Right lobe of liver (tissue), 4 donors: ENCODE measurements at regions not wholly inside any gene's neighbourhood (a gene's known extent, or its start where the extent isn't known, plus 50 kb on each side); places are given as distances from the start of the nearest gene placed in this dataset.
"Not testable (repeated sequence)": the region's sequence is repeated elsewhere in the genome, so short reads cannot be mapped to it uniquely, and the experiment has no call there.

ENCODE experiments used
- POLR2A ChIP-seq: fragments of 450-650 bp; IDR thresholded peaks from one replicate; pipeline ENCODE4 v1.6.1; 2017; ENCODE audit warnings: antibody characterized with exemption, mild to moderate bottlenecking
- TF ChIP-seq, protein P1 (sequence below), 4 donors: fragments of 200-600 bp in 3 of 4; fragments of 450-650 bp in 1 of 4; IDR thresholded peaks; one replicate each; pipeline versions ENCODE4 v1.5.1 to v1.8.0; 2016 to 2022; ENCODE audit warnings: antibody characterized with exemption in 4 of 4, mild to moderate bottlenecking in 2 of 4
- donor health status: DM: no; HTN: no; CAD: no.
- donor health status: DM: no; HTN: no; CAD: no.
- donor health status: DM: no; HTN: yes; CAD: no.

DNA sequence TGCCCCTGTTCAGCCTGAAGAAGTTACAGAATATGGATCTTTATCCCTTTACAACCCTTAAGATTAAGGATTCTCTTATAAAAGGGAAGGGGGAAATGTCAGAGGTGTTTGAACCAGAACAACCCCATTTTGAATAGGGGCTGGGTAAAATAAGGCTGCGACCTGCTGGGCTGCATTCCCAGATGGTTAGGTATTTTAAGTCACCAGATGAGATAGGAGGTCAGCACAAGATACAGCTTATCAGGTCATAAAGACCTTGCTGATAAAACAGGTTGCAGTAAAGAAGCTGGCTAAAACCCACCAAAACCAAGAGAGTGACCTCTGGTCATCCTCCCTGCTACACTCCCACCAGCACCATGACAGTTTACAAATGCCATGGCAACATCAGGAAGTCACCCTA is 110.8 kb downstream of the EIF4E start:
- TF ChIP-seq, protein P1, sequence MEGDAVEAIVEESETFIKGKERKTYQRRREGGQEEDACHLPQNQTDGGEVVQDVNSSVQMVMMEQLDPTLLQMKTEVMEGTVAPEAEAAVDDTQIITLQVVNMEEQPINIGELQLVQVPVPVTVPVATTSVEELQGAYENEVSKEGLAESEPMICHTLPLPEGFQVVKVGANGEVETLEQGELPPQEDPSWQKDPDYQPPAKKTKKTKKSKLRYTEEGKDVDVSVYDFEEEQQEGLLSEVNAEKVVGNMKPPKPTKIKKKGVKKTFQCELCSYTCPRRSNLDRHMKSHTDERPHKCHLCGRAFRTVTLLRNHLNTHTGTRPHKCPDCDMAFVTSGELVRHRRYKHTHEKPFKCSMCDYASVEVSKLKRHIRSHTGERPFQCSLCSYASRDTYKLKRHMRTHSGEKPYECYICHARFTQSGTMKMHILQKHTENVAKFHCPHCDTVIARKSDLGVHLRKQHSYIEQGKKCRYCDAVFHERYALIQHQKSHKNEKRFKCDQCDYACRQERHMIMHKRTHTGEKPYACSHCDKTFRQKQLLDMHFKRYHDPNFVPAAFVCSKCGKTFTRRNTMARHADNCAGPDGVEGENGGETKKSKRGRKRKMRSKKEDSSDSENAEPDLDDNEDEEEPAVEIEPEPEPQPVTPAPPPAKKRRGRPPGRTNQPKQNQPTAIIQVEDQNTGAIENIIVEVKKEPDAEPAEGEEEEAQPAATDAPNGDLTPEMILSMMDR (IDR thresholded peaks at IDR 0.05): not testable (repeated sequence)
- TF ChIP-seq POLR2A: not testable (repeated sequence)
